Activated B cell treated with CpG ODN at 0.5 μM for 24 hours (primary cell): ENCODE measurements at regions not wholly inside any gene's neighbourhood (a gene's known extent, or its start where the extent isn't known, plus 50 kb on each side); places are given as distances from the start of the nearest gene placed in this dataset.

Experiments used
- ATAC-seq: fragments of 200-7000 bp; cut with Tn5 transposase; one replicate; pipeline ENCODE4 v1.10.0; 2021; ENCODE audit warnings: low read depth, mild to moderate bottlenecking, moderate library complexity
- CTCF ChIA-PET: fragments of 350-600 bp; sonication (Branson Sonifier 250); formaldehyde crosslinking; loops from one replicate; lab custom pipeline; 2021; ENCODE audit warnings: antibody characterized with exemption; lab: Charles Lee
- POLR2A ChIA-PET: fragments of 350-600 bp; sonication (Branson Sonifier 250); formaldehyde crosslinking; loops from one replicate; lab custom pipeline; 2021; ENCODE audit warnings: antibody characterized with exemption; lab: Charles Lee
- DNase-seq: peaks from one replicate; pipeline ENCODE4 v3.0.0; 2022
- H3K27ac Mint-ChIP-seq: one replicate; pipeline ENCODE4 v1.8.0; 2020; ENCODE audit warnings: mixed read lengths
- H3K27me3 Mint-ChIP-seq: one replicate; pipeline ENCODE4 v1.8.0; 2021; ENCODE audit warnings: mixed read lengths
- H3K36me3 Mint-ChIP-seq: one replicate; pipeline ENCODE4 v1.8.0; 2021; ENCODE audit warnings: low read depth, mixed read lengths
- H3K4me1 Mint-ChIP-seq: one replicate; pipeline ENCODE4 v1.8.0; 2021; ENCODE audit warnings: mixed read lengths
- H3K4me3 Mint-ChIP-seq: one replicate; pipeline ENCODE4 v1.8.0; 2020; ENCODE audit warnings: mild to moderate bottlenecking, mixed read lengths
- H3K9me3 Mint-ChIP-seq: one replicate; pipeline ENCODE4 v1.8.0; 2020; ENCODE audit warnings: mixed read lengths
- intact Hi-C: fragments of 100-400 bp; cut with micrococcal nuclease; formaldehyde crosslinking; loops from one replicate; pipeline ENCODE4 v1.15.1; 2024
- TF ChIP-seq, protein P1 (sequence below): fragments of 200-600 bp; IDR thresholded peaks from one replicate; pipeline ENCODE4 v1.8.0; 2022; ENCODE audit warnings: antibody characterized with exemption, mild to moderate bottlenecking

DNA sequence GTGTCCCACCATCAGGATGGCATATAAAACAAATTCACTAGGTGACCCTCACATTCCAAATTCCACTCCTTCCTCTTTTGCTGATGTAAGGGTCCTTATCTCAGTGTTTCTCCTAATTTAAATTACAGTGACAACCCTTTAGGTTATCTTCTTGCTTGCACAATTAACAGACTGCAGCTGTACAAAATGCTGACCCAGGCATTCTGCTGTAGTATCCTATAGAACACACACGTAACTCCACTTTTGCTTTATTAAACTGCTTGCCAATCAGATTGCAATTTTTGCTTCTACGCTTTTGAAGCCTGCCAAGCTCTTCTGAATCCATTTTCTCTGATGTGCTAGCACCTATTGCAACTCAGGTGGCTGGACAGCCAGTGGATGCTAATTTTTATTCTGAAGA lies 950.3 kb downstream of the TFAP2A start:
- no peaks in the 10 kb centered on the region for H3K27me3 Mint-ChIP-seq
- H3K27ac Mint-ChIP-seq: no peak overlapping the region
- TF ChIP-seq, protein P1, sequence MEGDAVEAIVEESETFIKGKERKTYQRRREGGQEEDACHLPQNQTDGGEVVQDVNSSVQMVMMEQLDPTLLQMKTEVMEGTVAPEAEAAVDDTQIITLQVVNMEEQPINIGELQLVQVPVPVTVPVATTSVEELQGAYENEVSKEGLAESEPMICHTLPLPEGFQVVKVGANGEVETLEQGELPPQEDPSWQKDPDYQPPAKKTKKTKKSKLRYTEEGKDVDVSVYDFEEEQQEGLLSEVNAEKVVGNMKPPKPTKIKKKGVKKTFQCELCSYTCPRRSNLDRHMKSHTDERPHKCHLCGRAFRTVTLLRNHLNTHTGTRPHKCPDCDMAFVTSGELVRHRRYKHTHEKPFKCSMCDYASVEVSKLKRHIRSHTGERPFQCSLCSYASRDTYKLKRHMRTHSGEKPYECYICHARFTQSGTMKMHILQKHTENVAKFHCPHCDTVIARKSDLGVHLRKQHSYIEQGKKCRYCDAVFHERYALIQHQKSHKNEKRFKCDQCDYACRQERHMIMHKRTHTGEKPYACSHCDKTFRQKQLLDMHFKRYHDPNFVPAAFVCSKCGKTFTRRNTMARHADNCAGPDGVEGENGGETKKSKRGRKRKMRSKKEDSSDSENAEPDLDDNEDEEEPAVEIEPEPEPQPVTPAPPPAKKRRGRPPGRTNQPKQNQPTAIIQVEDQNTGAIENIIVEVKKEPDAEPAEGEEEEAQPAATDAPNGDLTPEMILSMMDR: no peak
- H3K4me3 Mint-ChIP-seq: no peak overlapping the region
- DNase-seq: no peak
- ChIA-PET CTCF (no interaction called here), POLR2A (no interaction called here)
- intact Hi-C loops: no loop called here
- no peaks in the 10 kb centered on the region for H3K36me3 Mint-ChIP-seq
- H3K9me3 Mint-ChIP-seq: peaks cover 3% of the 10 kb centered on the region
- H3K4me1 Mint-ChIP-seq: no peaks in the 10 kb centered on the region
- no peak for ATAC-seq

DNA sequence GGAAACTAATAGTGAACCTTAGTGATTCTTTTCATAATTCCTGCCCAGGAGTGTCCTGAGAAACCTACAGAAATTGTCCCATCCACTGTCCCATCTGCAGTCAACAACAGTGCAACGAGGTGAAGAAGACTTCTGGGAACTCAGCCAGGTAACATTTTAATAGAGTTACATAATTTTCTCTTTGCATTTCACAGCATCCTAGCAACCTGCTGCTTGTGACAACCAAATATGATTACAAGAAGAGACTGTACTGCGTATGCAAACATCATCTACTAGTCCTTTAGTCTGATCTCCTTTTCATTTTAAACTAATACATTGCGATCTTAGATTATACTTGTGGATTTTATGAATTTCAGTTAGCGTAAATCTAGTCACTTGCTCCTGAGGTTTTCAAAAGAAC lies 951.6 kb downstream of the TFAP2A start:
- peaks cover 3% of the 10 kb centered on the region for H3K9me3 Mint-ChIP-seq
- TF ChIP-seq, protein P1: no peak
- H3K4me3 Mint-ChIP-seq: no peak overlapping the region
- POLR2A ChIA-PET: no interaction called here
- ATAC-seq (no peak), DNase-seq (no peak)
- no peaks in the 10 kb centered on the region for H3K4me1 Mint-ChIP-seq
- H3K27ac Mint-ChIP-seq: no peak overlapping the region
- CTCF ChIA-PET: no interaction called here
- intact Hi-C loops: no loop called here
- H3K36me3 Mint-ChIP-seq: no peaks in the 10 kb centered on the region
- H3K27me3 Mint-ChIP-seq: no peaks in the 10 kb centered on the region

DNA sequence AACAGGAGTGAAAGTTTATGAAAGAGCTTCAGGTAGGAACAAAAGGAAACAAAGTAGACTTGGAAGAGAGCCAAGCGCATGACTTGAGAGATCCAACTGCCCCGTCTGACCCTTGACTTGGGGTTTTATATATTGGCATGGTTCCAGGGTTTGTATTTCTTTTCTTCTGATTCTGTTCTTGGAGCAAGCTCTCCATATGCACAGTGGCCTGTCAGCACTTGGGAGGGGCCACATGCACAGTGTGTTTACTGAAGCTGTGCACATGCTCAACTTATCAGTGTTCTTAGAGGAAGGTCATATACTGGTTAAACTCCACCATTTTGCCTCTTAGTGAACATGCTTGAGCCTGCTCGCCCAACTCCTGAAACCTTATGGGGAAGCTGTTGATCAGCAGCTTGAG lies 953.7 kb downstream of the TFAP2A start:
- ATAC-seq (no peak), DNase-seq (no peak)
- POLR2A ChIA-PET: no interaction called here
- Mint-ChIP-seq H3K4me1 (no peaks in the 10 kb centered on the region), H3K27ac (no peak overlapping the region), H3K36me3 (no peaks in the 10 kb centered on the region), H3K27me3 (no peaks in the 10 kb centered on the region), H3K4me3 (no peak overlapping the region), H3K9me3 (no peaks in the 10 kb centered on the region)
- intact Hi-C loops: no loop called here
- TF ChIP-seq, protein P1: no peak
- CTCF ChIA-PET: no interaction called here

DNA sequence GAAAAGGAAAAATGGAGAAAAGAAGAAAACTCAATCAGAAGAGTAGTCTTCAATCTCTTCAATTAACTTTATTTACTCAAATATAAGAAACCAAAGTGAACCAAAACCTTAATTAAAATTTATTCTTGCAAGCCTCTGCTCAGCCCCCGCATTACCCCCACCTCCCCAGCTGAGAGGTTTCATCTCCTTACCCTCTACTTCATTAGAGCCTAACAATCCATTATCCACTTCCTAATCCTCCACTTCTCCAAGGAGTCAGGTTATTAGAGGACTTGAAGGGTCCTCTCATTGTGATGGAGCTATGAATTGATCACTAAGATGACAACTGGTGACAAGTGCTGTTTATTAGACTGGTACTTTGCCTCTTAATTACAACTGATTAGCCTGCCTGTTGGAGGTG lies 956.5 kb downstream of the TFAP2A start:
- H3K4me3 Mint-ChIP-seq: no peak overlapping the region
- H3K4me1 Mint-ChIP-seq: no peaks in the 10 kb centered on the region
- no peaks in the 10 kb centered on the region for H3K9me3 Mint-ChIP-seq
- DNase-seq (no peak), ATAC-seq (no peak)
- H3K27me3 Mint-ChIP-seq: no peaks in the 10 kb centered on the region
- TF ChIP-seq, protein P1: no peak
- no peaks in the 10 kb centered on the region for H3K36me3 Mint-ChIP-seq
- ChIA-PET CTCF (no interaction called here), POLR2A (no interaction called here)
- intact Hi-C loops: no loop called here
- H3K27ac Mint-ChIP-seq: no peak overlapping the region

DNA sequence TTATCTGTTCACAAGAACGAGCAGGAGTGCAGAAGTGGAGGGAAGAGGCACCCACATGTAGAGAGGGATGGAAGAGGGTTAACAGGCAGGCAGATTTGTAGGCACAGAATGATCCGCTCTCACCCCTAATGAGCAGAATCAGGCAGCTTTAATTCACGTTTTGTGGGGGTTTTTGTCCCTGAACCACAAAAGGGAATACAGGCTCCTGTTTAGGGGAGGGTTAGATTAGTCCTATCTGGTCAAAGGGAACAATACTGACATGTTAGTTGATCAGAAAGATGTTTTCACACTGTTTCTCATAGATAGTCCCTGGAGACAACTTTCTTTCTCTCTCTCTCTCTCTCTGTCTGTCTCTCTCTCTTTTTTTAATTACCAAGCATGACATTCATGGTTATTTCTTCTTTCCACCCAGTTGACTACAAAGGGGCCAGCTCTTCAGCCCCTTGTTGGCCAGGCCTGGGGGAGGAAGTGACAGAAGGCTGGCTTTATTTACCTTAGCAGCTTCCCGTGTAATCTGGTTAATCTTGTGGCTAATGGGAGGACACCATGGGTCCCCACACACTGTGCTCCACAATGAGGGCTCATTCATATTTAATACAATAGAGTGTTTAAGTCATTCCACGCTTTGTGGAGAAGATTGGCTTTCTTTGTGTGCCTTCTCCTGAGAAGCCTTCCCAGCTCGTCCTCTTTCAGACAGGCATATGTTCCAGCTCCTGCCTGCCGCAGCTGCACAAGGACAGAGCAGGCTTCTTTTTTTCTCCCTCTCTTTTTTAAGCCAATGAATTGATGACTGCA lies 958.8 kb downstream of the TFAP2A start:
- no peak for DNase-seq
- Mint-ChIP-seq H3K4me1 (no peaks in the 10 kb centered on the region), H3K27ac (no peak overlapping the region), H3K36me3 (no peaks in the 10 kb centered on the region), H3K9me3 (no peaks in the 10 kb centered on the region), H3K27me3 (no peaks in the 10 kb centered on the region), H3K4me3 (no peak overlapping the region)
- ChIA-PET POLR2A (no interaction called here), CTCF (no interaction called here)
- intact Hi-C loops: no loop called here
- no peak for ATAC-seq
- TF ChIP-seq, protein P1: no peak
